Parathyroid adenoma (tissue), 2 donors: ENCODE measurements at regions not wholly inside any gene's neighbourhood (a gene's known extent, or its start where the extent isn't known, plus 50 kb on each side); places are given as distances from the start of the nearest gene placed in this dataset.

Source experiments
- H2AFZ ChIP-seq: fragments of 300-600 bp; sonication (generic); one replicate; pipeline ENCODE4 v1.7.0; 2017; ENCODE audit warnings: antibody characterized with exemption, mild to moderate bottlenecking
- H3K27ac ChIP-seq: fragments of 300-600 bp; sonication (generic); one replicate; pipeline ENCODE4 v1.7.0; 2017
- H3K27me3 ChIP-seq: fragments of 300-600 bp; sonication (generic); one replicate; pipeline ENCODE4 v1.7.0; 2017; ENCODE audit warnings: low read length; ENCODE audit not compliant: control insufficient read depth, insufficient read depth
- H3K36me3 ChIP-seq: fragments of 300-600 bp; sonication (generic); one replicate; pipeline ENCODE4 v1.7.0; 2017; ENCODE audit warnings: low read length; ENCODE audit not compliant: control insufficient read depth, insufficient read depth
- H3K4me1 ChIP-seq: fragments of 300-600 bp; sonication (generic); one replicate; pipeline ENCODE4 v1.7.0; 2017; ENCODE audit warnings: control low read depth
- H3K4me2 ChIP-seq: fragments of 300-600 bp; sonication (generic); one replicate; pipeline ENCODE4 v1.7.0; 2017; ENCODE audit warnings: low read length
- H3K4me3 ChIP-seq: fragments of 300-600 bp; sonication (generic); one replicate; pipeline ENCODE4 v1.7.0; 2017; ENCODE audit warnings: low read depth, low read length
- H3K79me2 ChIP-seq: fragments of 300-600 bp; sonication (generic); one replicate; pipeline ENCODE4 v1.7.0; 2017; ENCODE audit warnings: control low read depth
- H3K9ac ChIP-seq: fragments of 300-600 bp; sonication (generic); one replicate; pipeline ENCODE4 v1.7.0; 2017; ENCODE audit warnings: mild to moderate bottlenecking
- H3K9me3 ChIP-seq: fragments of 300-600 bp; sonication (generic); one replicate; pipeline ENCODE4 v1.7.0; 2017; ENCODE audit warnings: low read length; ENCODE audit not compliant: control insufficient read depth
- CTCF ChIP-seq: fragments of 300-600 bp; sonication (generic); IDR thresholded peaks from one replicate; pipeline ENCODE4 v1.7.0; 2017; ENCODE audit warnings: antibody characterized with exemption, mild to moderate bottlenecking
- donor health status: primary hyperparathyroidism.

GRCh38 chr17:5773816-5774360 lies 189.6 kb upstream of the NLRP1 start:
- Histone ChIP-seq H3K27ac (no peak overlapping the region), H3K9me3 (no peaks in the 10 kb centered on the region), H3K27me3 (no peaks in the 10 kb centered on the region), H3K4me1 (no peaks in the 10 kb centered on the region), H3K4me2 (no peak overlapping the region), H3K79me2 (no peaks in the 10 kb centered on the region), H3K4me3 (no peak overlapping the region), H2AFZ (no peak overlapping the region), H3K9ac (no peak overlapping the region), H3K36me3 (no peaks in the 10 kb centered on the region)
- TF ChIP-seq CTCF = no peak

GRCh38 chr17:5775098-5775497 lies 190.8 kb upstream of the NLRP1 start:
- Histone ChIP-seq H2AFZ (no peak overlapping the region), H3K9me3 (no peaks in the 10 kb centered on the region), H3K36me3 (no peaks in the 10 kb centered on the region), H3K4me3 (no peak overlapping the region), H3K9ac (no peak overlapping the region), H3K4me1 (no peaks in the 10 kb centered on the region), H3K27ac (no peak overlapping the region), H3K27me3 (no peaks in the 10 kb centered on the region), H3K4me2 (no peak overlapping the region), H3K79me2 (no peaks in the 10 kb centered on the region)
- no peak for TF ChIP-seq CTCF

- Histone ChIP-seq H3K79me2 (no peaks in the 10 kb centered on the region), H3K9me3 (no peaks in the 10 kb centered on the region), H3K4me1 (no peaks in the 10 kb centered on the region), H3K4me2 (no peak overlapping the region), H3K27ac (no peak overlapping the region), H3K9ac (no peak overlapping the region), H3K27me3 (no peaks in the 10 kb centered on the region), H3K36me3 (no peaks in the 10 kb centered on the region), H3K4me3 (no peak overlapping the region), H2AFZ (no peak overlapping the region)
- no peak for TF ChIP-seq CTCF
Observed at GRCh38 chr17:5780476-5780875, 196.2 kb upstream of the NLRP1 start.

GRCh38 chr17:5781236-5781927 lies 197.1 kb upstream of the NLRP1 start:
- H3K27me3 ChIP-seq = no peaks in the 10 kb centered on the region
- no peaks in the 10 kb centered on the region for H3K79me2 ChIP-seq
- H2AFZ ChIP-seq = no peak overlapping the region
- no peak overlapping the region for H3K9ac ChIP-seq
- no peaks in the 10 kb centered on the region for H3K36me3 ChIP-seq
- no peak overlapping the region for H3K4me3 ChIP-seq
- H3K9me3 ChIP-seq = no peaks in the 10 kb centered on the region
- no peak for TF ChIP-seq CTCF
- H3K27ac ChIP-seq = no peak overlapping the region
- no peak overlapping the region for H3K4me2 ChIP-seq
- H3K4me1 ChIP-seq = no peaks in the 10 kb centered on the region

GRCh38 chr17:5783269-5783668 lies 199.0 kb upstream of the NLRP1 start:
- no peak for TF ChIP-seq CTCF
- Histone ChIP-seq H3K27ac (no peak overlapping the region), H3K27me3 (no peaks in the 10 kb centered on the region), H3K9me3 (no peaks in the 10 kb centered on the region), H2AFZ (no peak overlapping the region), H3K9ac (no peak overlapping the region), H3K36me3 (no peaks in the 10 kb centered on the region), H3K4me3 (no peak overlapping the region), H3K79me2 (no peaks in the 10 kb centered on the region), H3K4me1 (no peaks in the 10 kb centered on the region), H3K4me2 (no peak overlapping the region)
